HG03039 (cell line): ENCODE measurements at regions not wholly inside any gene's neighbourhood (a gene's known extent, or its start where the extent isn't known, plus 50 kb on each side); places are given as distances from the start of the nearest gene placed in this dataset.
A peak's percentile ranks its signal among the peaks of the same experiment; 100 is the strongest.

Experiments used
- ATAC-seq: cut with Tn5 transposase; IDR thresholded peaks from one replicate; pipeline ENCODE4 v1.9.1; 2021; ENCODE audit warnings: mild to moderate bottlenecking, moderate library complexity; ENCODE audit not compliant: unreplicated experiment

DNA sequence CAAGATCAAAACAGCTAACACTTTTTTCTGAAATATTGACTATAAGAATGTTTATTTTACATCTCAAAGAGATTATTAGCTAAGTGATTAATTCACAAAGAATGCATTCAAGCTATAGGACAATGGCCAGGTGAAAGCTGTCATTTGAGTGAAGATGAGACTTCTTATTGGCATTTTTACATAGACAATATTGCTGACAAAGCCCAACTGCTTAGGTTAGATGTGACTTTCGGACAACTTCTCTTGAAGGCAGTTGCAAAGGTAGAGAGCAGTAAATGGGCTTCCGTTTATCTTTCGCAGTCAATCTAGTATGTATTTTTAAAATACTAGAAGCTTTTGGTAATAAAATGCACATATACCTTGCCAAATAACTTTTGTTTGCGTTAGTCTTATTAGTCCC, 1041.3 kb downstream of the AMY1C start:
- no peak for ATAC-seq

DNA sequence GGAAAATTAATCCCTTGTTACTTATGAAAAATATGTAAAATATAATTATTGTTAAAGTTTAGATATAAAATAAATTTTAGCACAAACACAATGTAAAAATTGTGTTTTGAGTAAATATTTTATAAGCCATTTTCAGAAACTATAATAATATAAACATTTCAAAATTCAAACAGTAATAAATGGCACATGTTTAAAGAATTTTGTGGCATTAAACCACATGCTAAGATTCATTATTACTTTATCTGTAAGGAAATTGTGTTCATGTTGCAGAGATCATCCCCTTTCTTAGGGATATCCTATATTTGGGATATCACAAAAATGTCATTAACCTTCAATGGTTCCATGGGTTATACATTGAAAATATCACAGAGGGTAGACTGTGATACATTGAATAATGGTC, 1044.3 kb downstream of the AMY1C start:
- no peak for ATAC-seq

DNA sequence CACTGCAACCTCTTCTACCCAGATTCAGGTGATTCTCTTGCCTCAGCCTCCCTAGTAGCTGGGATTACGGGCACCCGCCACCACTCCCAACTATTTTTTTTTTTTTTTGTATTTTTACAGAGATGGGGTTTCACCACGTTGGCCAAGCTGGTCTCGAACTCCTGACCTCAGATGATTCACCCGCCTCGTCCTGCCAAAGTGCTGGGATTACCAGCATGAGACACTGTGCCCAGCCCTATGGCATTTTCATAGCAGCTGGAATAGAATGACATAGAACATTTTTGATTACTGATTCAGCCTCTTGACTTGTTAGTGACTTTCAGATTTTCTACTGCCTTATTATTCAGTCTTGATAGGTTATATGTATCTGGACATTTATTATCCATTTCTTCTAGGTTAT, 1046.2 kb downstream of the AMY1C start:
- ATAC-seq, result no peak

DNA sequence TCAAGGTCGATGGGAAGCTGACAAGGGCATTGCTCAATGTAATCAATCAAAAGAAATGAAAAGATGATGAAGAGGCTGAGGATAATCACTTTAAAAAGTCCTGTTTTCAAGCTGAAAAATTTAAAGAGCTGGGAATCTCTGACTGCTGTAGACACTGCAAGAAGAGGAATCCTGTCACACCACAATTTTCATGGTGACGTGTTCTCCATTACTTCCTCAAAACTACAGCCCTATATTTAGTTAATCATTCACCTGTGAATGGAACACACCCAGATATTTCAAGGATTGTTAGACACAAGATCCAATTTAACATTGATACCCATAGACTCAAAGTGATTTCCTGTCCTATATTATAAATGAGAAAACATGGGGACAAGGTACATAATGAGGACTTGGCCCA, 1048.3 kb downstream of the AMY1C start:
- no peak for ATAC-seq

DNA sequence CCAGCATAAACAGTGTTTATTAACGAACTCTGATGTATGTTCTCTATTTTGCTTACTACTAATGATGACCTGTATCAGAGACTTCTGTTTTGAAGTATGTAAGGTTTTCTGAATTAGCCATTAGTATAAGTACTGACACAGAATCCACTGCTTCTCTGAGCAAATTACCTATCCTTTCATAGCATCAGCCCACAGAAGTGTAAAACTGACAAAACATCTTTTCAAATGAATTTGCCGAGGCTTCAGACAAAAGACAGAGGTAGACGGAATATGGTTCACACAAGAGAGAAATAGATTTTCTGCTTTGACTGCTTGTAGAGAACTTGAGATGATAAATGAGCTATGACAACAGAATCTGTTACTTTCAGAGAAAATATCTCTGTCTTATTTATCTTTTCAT, 1051.6 kb downstream of the AMY1C start:
- ATAC-seq, result no peak

DNA sequence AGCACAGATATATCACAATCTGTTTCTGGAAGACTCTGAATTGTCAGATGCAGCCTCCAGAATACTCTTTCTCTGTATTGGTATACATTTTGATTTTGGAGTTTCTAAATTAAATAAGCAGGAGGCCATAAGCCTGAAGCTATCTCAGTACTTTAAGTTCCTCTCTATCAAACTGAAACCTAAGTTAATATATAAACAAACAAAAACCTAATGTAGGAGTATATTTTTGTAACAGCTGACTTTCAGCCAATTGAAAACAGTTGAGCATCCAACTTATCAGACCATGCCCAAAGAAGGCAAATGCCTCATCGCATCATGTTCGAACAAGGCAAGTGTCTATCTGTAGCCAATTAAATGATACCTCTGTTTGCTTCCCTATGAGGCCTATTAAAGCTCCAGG, 1054.4 kb downstream of the AMY1C start:
- ATAC-seq, result no peak

DNA sequence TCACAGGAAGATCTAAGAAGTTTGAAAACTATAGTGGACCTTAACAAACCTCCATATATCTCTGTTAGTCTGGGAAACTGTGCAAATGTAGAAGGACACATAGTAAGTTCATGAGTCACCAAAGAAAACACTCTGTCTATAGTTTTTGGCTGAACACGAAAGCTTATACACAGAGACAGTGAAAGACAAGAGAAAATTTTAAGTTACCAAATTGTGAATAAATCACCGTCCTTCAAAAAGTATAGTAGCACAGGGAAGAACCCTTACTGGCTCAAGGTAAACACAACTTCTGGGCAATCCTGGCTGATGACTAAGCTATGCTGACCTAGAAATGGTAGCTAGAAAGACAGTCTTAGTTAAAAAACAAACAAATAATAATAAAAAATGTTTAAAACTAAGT, 1057.9 kb downstream of the AMY1C start:
- no peak for ATAC-seq

DNA sequence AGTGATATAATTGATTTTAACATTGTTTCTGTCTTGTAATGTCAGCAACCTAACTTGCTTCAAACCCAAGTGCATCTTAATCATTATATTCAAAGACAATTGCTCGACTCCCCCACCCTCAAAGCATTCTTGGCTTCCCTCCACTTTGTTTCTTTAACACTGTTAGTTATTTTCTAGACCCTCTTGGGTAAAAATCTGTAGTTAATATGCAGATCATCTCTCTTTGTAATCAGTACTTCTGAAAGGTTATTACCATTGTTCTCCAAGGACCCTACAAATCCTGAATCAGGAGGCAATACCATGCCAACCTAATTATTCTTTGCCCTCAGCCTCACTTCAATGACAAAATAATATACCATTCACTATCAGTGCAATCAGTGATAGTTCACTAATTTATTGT, 1075.7 kb downstream of the AMY1C start:
- ATAC-seq, result no peak

DNA sequence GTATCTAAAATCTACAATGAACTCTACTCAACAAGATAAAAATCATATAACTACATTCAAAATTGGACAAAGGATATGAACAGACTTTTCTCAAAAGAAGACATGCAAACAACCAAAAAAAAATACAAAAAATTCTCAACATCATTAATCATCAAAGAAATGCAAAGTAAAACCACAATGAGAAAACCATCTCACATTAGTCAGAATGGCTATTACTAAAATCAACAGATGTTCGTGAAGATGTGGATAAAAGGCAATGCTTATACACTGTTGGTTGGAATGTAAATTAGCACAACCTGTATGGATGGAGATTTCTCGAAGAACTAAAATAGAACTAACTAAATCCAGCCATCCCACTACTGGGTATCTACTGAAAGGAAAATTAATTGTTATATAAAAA, 1080.8 kb downstream of the AMY1C start:
- ATAC-seq, result no peak

DNA sequence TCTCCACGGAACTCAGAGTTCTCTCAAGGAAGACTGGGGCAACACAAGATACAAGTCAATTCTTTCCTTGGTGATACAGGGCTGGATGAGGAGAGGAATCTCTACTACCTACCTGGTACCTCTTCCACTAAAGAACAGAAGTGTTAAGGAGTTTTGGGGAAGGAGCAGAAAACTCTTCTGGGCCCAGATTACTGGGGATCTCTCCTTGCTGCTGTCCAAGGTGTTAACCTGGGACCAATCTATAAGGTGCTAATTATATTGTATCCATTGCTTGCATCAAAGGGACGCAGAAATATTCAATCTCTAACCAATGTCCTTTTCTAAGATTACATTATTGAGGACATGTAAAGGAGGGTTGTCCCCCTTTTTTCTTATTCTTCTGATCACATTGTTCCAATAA, 1102.5 kb downstream of the AMY1C start:
- ATAC-seq, result no peak

DNA sequence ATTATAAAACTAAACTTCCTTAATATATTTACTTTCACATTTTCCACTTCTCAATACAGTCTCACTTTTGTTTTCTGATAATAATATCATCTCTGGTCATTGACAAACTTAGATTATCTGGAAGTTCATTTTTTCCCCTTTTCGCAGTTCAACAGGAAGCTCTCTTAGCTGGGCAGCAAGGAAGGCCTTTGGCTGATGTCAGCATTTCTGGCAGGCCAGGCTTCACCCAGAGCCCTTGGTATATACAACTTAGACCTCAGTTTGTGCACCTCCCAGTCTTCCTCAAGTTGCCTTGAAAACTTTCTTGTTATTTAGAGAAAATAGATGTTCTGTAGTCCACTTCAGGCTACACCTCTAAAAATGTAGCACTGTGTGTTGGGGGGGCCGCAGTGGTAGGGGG, 1103.6 kb downstream of the AMY1C start:
- ATAC-seq, result no peak

DNA sequence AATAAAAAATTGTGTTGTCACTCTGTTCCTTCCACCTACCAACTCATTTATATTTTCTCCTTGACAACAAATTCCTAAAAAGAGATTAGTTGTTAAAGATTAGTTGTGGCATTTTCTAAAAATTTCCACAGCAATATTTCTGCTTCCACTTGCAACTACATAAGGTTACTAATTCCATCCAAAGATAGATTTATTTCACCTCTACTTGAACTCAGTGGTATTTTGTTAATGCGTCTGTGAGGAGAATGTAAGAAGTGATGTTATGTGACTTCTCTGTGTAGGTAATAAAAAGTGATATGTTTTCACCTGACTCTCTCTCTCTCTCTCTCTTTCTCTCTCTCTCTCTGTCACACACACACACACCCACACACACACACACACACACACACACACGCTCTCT, 1104.8 kb downstream of the AMY1C start:
- ATAC-seq, result no peak

DNA sequence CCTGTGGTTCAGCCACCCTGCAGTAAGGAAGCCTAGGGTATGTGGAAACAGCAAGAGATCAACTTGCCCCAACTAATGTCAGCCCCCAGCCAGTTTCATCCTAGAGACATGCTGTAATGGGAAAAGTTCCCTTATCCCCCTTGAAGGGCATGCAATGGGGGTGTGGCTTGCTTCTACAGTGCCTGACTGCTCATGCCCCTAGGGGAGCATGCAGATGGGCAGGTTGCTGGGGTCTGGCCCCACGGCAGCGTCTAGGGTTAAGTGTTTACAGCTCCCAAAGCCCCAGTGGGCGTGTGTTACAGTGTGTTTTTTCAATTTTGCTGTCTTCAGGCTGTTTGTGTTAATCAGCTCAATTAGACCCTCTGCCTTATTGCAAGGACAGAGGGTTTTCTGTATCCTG, 1105.9 kb downstream of the AMY1C start:
- ATAC-seq, result no peak

DNA sequence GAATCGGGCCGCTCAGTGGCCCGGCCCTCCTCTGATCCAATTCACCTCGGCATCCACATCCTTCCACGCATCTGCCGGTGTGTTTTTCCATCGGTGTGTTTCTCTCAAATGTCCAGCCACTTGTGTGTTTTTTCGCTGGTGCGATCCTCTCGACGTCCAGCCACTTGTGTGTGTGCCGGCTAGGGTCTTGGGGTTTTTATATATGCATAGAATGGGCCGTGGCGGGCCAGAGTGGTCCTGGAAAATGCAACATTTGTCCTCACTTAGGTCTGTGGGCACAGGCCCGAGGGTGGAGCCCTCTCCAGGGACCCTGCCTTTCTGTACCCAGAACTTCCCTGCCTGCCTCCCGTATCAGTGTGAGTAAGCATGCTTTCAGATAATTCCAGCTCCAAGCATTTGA, 1106.4 kb downstream of the AMY1C start:
- ATAC-seq, result no peak

DNA sequence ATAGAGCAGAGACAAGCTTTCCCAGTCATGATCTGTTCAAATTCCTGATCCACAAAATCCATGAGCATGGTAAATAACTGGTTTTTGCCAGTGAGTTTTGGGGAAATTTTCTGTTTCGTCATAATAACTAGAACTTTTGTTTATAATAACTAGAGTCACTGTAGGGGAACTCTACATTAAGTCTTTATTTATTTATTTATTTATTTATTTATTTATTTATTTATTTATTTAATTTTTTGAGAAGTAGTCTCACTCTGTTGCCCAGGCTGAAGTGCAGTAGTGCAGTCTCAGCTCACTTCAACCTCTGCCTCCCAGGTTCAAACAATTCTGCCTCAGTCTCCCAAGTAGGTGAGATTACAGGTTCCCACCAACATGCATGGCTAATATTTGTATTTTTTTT, 1106.8 kb downstream of the AMY1C start:
- no peak for ATAC-seq

DNA sequence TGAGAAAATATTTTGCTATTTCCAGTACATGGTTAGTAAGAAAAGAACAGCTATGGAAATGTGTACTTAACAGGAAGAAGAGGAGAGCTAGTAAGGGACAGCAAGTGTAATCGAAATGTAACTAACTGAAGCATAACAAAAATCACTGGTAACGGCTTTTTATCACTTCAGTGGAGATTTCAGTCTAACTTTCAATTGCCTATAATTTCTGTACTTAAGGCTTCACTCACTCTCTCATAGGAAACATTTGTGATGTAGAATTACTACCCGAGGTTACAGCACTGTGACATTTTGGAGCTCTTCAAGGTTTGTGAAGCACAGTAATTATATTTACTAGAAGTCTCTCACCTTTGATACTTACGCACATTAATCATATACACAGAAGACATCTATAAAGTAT, 1119.1 kb downstream of the AMY1C start:
- no peak for ATAC-seq

DNA sequence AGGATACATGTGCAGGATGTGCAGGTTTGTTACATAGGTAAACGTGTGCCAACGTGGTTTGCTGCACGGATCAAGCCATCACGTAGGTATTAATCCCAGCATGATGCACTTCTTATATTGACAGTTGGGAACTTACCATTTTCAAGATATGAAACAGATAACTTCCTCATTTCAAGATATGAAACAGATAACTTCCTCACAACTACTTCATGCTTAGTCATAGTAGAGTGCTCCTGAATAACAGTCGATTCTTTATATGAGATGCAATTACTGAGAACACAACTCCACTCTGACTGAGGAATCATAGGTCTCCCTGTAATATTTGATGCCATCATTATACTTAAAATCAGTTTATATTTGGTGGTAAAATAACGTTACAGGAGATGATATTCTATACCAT, 1124.3 kb downstream of the AMY1C start:
- peak; percentile 71 for ATAC-seq

DNA sequence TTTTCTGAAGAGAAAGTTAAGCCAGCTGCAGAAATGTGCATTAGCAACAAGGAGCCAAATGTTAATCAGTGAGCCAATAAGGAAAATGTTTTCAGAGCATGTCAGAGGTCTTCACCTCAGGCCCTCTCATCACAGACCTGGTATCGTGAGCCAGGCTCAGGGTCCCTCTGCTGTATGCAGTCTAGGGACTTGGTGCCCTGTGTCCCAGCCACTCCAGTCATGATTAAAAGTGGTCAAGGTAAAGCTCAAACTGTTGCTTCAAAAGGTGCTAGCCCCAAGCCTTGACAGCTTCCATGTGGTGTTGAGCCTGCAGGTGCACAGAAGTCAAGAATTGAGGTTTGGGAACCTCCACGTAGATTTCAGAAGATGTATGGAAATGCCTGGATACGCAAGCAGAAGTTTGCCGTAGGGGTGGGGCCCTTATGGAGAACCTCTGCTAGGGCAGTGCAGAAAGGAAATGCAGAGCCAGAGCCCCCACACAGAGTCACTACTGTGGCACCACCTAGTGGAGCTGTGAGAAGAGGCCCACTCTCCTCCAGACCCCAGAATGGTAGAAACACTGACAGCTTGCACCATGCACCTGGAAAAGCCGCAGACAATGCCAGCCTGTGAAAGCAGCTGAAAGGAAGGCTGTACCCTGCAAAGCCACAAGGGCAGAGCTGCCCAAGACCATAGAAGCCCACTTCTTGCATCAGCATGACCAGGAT, 1128.7 kb downstream of the AMY1C start:
- ATAC-seq, result no peak

DNA sequence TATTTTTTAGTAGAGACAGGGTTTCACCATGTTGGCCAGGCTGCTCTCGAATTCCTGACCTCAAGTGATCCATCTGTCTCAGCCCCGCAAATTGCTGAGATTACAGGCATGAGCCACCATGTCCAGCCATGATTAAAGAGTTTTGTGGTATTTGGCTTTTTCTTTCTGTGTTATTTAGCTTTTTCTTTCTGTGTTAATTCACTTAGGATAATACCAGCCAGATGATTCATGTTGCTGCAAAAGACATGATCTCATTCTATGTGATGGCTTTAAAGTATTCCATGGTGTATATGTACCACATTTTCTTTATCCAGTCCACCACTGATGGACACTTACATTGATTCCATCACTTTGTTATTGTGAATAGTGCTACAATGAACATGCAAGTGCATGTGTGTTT, 1135.2 kb downstream of the AMY1C start:
- no peak for ATAC-seq

DNA sequence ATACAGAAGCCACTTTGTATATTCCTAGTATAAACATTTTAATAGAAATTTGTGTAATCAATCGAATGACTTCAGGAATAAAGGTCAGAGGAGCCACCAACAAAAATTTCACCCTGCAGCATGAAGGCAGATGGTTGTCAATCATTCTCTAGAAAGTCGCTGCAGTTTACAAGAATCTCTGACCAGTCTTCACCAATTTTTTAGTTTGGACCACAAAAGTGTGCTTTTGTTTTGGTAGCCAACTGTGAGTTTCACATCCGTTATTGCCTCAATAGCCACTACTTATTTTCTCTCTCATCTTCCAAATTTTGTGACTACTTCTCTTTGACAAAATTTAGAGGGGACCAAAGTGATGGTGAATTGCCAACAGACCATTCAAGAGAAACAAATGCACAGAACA, 1155.6 kb downstream of the AMY1C start:
- no peak for ATAC-seq

DNA sequence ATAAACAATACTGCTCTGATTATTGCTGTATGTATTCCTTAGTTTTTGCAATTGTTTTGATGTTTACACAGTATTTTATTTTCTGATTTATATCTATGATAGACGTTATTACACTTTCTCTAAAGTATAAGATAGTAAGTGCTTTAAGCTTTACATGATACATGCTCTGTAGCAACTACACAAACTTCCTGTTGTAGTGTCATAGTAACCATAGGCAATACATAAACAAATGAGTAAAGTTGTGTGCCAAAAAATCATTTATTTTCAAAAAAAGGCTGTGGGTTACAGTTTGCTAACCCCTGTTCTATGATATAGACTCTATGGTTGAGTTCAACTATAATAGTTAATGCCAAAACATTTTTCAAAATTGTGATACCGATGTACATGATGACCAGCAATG, 1156.4 kb downstream of the AMY1C start:
- ATAC-seq, result no peak

DNA sequence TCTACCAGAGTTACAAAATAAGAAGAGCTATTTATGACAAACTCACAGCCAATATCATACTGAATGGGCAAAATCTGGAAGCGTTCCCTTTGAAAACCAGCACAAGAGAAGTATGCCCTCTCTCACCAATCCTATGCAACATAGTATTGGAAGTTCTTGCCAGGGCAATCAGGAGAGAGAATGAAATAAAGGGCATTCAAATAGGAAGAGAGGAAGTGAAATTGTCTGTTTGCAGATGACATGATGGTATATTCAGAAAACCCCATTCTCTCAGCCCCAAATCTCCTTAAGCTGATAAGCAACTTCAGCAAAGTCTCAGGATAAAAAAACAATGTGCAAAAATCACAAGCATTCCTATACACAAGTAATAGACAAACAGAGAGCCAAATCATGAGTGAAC, 1169.5 kb downstream of the AMY1C start:
- no peak for ATAC-seq

DNA sequence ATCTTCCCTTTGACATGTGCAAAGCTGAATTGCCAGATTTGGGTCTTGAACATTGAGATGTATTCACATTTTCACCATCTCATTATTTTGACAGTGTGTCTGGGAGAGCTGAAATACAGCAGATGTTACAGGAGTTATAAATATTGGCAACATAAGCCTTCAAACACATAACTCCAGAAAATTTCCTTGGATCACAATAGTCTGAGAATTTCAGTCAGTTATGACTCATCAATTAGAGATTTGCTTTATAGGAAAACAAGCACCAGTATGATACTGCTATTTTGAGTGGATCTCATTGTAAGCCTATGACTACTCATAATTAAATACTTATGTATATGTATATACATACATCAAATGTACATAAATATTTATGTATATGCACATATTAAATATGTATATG, 1171.8 kb downstream of the AMY1C start:
- no peak for ATAC-seq

DNA sequence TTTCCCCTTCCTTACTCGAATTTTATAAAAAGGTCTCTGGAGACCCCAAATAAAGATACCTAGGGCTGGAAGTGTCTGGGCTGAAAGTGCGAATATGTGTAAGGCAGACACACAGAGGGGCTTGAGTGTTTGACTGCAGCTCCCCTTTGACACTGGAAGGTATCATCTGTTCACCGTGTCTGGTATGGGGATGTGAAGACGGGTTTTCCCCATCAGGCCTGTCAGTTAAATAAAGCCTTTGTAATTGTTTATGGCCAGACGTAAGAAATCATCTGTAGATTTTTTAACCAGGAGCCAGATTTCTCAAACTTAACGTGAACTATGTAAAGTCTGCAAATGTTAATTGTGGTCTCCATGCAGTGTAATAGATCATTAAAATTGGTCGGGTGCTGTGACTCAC, 1173.4 kb downstream of the AMY1C start:
- ATAC-seq, result no peak
